ENCODE measurements at regions not wholly inside any gene's neighbourhood (a gene's known extent, or its start where the extent isn't known, plus 50 kb on each side); places are given as distances from the start of the nearest gene placed in this dataset.

- TF ChIP-seq, protein P1, sequence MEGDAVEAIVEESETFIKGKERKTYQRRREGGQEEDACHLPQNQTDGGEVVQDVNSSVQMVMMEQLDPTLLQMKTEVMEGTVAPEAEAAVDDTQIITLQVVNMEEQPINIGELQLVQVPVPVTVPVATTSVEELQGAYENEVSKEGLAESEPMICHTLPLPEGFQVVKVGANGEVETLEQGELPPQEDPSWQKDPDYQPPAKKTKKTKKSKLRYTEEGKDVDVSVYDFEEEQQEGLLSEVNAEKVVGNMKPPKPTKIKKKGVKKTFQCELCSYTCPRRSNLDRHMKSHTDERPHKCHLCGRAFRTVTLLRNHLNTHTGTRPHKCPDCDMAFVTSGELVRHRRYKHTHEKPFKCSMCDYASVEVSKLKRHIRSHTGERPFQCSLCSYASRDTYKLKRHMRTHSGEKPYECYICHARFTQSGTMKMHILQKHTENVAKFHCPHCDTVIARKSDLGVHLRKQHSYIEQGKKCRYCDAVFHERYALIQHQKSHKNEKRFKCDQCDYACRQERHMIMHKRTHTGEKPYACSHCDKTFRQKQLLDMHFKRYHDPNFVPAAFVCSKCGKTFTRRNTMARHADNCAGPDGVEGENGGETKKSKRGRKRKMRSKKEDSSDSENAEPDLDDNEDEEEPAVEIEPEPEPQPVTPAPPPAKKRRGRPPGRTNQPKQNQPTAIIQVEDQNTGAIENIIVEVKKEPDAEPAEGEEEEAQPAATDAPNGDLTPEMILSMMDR (IDR thresholded peaks at IDR 0.05): no peak
- TF ChIP-seq CHD2 (IDR thresholded peaks at IDR 0.05; ENCODE audit: low read length, partially characterized antibody) (no peak), FOXJ3 (CRISPR knock-in tag; IDR thresholded peaks at IDR 0.05) (no peak), MEF2A (IDR thresholded peaks at IDR 0.05; ENCODE audit: borderline replicate concordance, low read depth) (no peak), REST (IDR thresholded peaks at IDR 0.05; ENCODE audit: low read depth, low read length) (no peak), EP300 (IDR thresholded peaks at IDR 0.05; ENCODE audit: borderline replicate concordance in 1 of 2, low read depth in 1 of 2, low read length in 1 of 2) (no peak), YY1 (IDR thresholded peaks at IDR 0.05; ENCODE audit: low read depth) (no peak), FOSL2 (IDR thresholded peaks at IDR 0.05; ENCODE audit: borderline replicate concordance, low read depth) (no peak), RAD21 (IDR thresholded peaks at IDR 0.05; ENCODE audit: low read length) (no peak)
- TF ChIP-seq, protein P2, sequence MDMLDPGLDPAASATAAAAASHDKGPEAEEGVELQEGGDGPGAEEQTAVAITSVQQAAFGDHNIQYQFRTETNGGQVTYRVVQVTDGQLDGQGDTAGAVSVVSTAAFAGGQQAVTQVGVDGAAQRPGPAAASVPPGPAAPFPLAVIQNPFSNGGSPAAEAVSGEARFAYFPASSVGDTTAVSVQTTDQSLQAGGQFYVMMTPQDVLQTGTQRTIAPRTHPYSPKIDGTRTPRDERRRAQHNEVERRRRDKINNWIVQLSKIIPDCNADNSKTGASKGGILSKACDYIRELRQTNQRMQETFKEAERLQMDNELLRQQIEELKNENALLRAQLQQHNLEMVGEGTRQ (IDR thresholded peaks at IDR 0.05; ENCODE audit: borderline replicate concordance, low read depth, low read length): no peak
Observed at GRCh38 chr14:26319139-26319864, 278.5 kb downstream of the NOVA1 start (continued).

DNA sequence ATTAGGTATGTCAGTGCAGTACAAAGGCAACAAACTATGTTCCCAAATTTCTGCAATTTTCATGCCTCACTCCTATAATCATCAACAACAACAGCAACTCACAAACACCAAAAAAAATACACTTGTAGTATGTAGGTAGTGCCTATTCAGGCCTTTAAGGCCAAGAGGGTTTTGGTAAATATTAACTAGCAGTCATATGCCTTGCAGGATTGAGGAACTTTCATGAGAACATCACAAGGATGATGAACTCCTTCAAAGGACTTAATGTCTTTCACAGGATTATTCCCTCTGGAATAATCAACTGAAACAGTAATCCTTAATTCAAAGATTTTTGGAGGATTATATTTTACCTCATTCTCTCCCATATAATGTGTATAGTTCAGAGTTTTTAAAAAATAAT is 293.8 kb downstream of the NOVA1 start:
- Histone ChIP-seq H3K27me3 (ENCODE audit: insufficient read depth) (no peaks in the 10 kb centered on the region), H3K9me2 (no peaks in the 10 kb centered on the region), H3K27ac (ENCODE audit: low read depth in 2 of 2, low read length in 1 of 2) (no peak overlapping the region), H3K79me2 (ENCODE audit: insufficient read depth) (no peaks in the 10 kb centered on the region), H3F3A (replicated peaks; ENCODE audit: insufficient read depth) (no peaks in the 10 kb centered on the region), H3K4me2 (no peak overlapping the region), H3K9ac (no peak overlapping the region), H2AFZ (ENCODE audit: low read depth) (no peak overlapping the region), H3K9me3 (no peaks in the 10 kb centered on the region), H3K36me3 (replicated peaks in 1 of 2; ENCODE audit: control insufficient read depth in 1 of 2, insufficient read depth in 2 of 2, low read length in 1 of 2) (no peaks in the 10 kb centered on the region), H4K20me1 (ENCODE audit: insufficient read depth) (no peaks in the 10 kb centered on the region), H3K4me3 (ENCODE audit: low read depth in 2 of 2, low read length in 1 of 2) (no peak overlapping the region), H3K4me1 (ENCODE audit: control insufficient read depth in 1 of 2, insufficient read depth in 2 of 2, low read depth in 1 of 2, low read length in 1 of 2) (no peaks in the 10 kb centered on the region)
- ChIA-PET POLR2A (no interaction called here), CTCF (no interaction called here)
- DNase-seq: no peak
- TF ChIP-seq IRF3 (IDR thresholded peaks at IDR 0.05; ENCODE audit: low read depth, low read length): no peak
- TF ChIP-seq MEF2A (IDR thresholded peaks at IDR 0.05; ENCODE audit: borderline replicate concordance, low read depth): no peak
- TF ChIP-seq, protein P3, sequence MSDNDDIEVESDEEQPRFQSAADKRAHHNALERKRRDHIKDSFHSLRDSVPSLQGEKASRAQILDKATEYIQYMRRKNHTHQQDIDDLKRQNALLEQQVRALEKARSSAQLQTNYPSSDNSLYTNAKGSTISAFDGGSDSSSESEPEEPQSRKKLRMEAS (IDR thresholded peaks at IDR 0.05; ENCODE audit: low read depth): no peak
- no peak for TF ChIP-seq FOXM1 (IDR thresholded peaks at IDR 0.05; ENCODE audit: low read depth)
- no peak for TF ChIP-seq CHD2 (IDR thresholded peaks at IDR 0.05; ENCODE audit: low read length, partially characterized antibody)
- TF ChIP-seq TAF1 (IDR thresholded peaks at IDR 0.05; ENCODE audit: borderline replicate concordance, low read depth, low read length): no peak
- TF ChIP-seq ZBTB33 (IDR thresholded peaks at IDR 0.05; ENCODE audit: borderline replicate concordance, low read depth): no peak
- no peak for TF ChIP-seq POLR2AphosphoS5 (IDR thresholded peaks at IDR 0.05; ENCODE audit: low read depth, low read length)

Data from SK-N-SH (cell line).